HEK293 (cell line): ENCODE measurements at regions not wholly inside any gene's neighbourhood (a gene's known extent, or its start where the extent isn't known, plus 50 kb on each side); places are given as distances from the start of the nearest gene placed in this dataset.

ENCODE experiments used
- CTCF ChIA-PET: fragments of 350-600 bp; formaldehyde crosslinking; extraction: SDS; loops from one replicate; lab custom pipeline; 2021; ENCODE audit warnings: antibody characterized with exemption; lab: Yijun Ruan, JAX
- POLR2A ChIA-PET: fragments of 300-600 bp; formaldehyde crosslinking; extraction: SDS; loops from one replicate; lab custom pipeline; 2020; ENCODE audit warnings: antibody characterized with exemption, inconsistent platforms; lab: Yijun Ruan, JAX
- H3K27ac ChIP-seq: fragments of 200-500 bp; sonication (Bioruptor generic); 2 replicates; pipeline ENCODE4 v1.5.1; 2014; ENCODE audit warnings: low read depth, low read length, control low read depth, inconsistent platforms; ENCODE audit errors: extremely low read depth
- H3K36me3 ChIP-seq, 2 experiments: fragments of 200-500 bp in 1 of 2; sonication (Bioruptor generic) in 1 of 2; 1 replicate in 1 of 2; 2 replicates in 1 of 2; pipeline ENCODE4 v1.5.1; 2014 to 2017; ENCODE audit warnings: inconsistent platforms in 2 of 2, low read length in 2 of 2; ENCODE audit not compliant: control insufficient read depth in 2 of 2, insufficient read depth in 1 of 2
- H3K4me1 ChIP-seq: fragments of 200-500 bp; sonication (Bioruptor generic); 2 replicates; pipeline ENCODE4 v1.5.1; 2014; ENCODE audit warnings: mild to moderate bottlenecking, low read length, inconsistent platforms; ENCODE audit not compliant: control insufficient read depth, insufficient read depth
- H3K4me3 ChIP-seq: 2 replicates; pipeline ENCODE4 v1.5.1; 2011; ENCODE audit warnings: low read depth, mild to moderate bottlenecking, control low read depth, low read length, moderate library complexity
- H3K9me3 ChIP-seq: fragments of 200-500 bp; sonication (Bioruptor generic); 2 replicates; pipeline ENCODE4 v1.5.1; 2014; ENCODE audit warnings: low read depth, low read length, inconsistent platforms; ENCODE audit not compliant: control insufficient read depth, insufficient read depth
- GLI2 ChIP-seq: fragments of 450-650 bp; formaldehyde crosslinking; IDR thresholded peaks from 2 replicates; pipeline ENCODE4; 2017; ENCODE audit warnings: missing biosample characterization, missing genetic modification characterization, low read depth, borderline replicate concordance
- HOXC10 ChIP-seq: sonication (generic); formaldehyde crosslinking; IDR thresholded peaks from 2 replicates; pipeline ENCODE4 v1.8.1; 2023; ENCODE audit warnings: mild to moderate bottlenecking, missing genetic modification reagents
- KLF1 ChIP-seq: fragments of 450-650 bp; formaldehyde crosslinking; IDR thresholded peaks from 2 replicates; pipeline ENCODE4 v1.5.1; 2016; ENCODE audit warnings: missing biosample characterization, missing genetic modification characterization
- MYNN ChIP-seq: fragments of 450-650 bp; formaldehyde crosslinking; IDR thresholded peaks from 2 replicates; pipeline ENCODE4 v1.5.1; 2016; ENCODE audit warnings: missing biosample characterization, missing genetic modification characterization, borderline replicate concordance
- OVOL3 ChIP-seq: fragments of 450-650 bp; formaldehyde crosslinking; IDR thresholded peaks from 2 replicates; pipeline ENCODE4 v1.5.1; 2016; ENCODE audit warnings: missing biosample characterization, missing genetic modification characterization
- YY2 ChIP-seq: fragments of 450-650 bp; formaldehyde crosslinking; IDR thresholded peaks from 2 replicates; pipeline ENCODE4 v1.5.1; 2016; ENCODE audit warnings: missing biosample characterization, missing genetic modification characterization
- ZBTB17 ChIP-seq: fragments of 450-650 bp; formaldehyde crosslinking; IDR thresholded peaks from 2 replicates; pipeline ENCODE4 v1.5.1; 2016; ENCODE audit warnings: missing biosample characterization, missing genetic modification characterization
- ZIC2 ChIP-seq: fragments of 450-650 bp; formaldehyde crosslinking; IDR thresholded peaks from 2 replicates; pipeline ENCODE4 v1.5.1; 2016; ENCODE audit warnings: missing biosample characterization, missing genetic modification characterization
- ZNF184 ChIP-seq: fragments of 450-650 bp; IDR thresholded peaks from 2 replicates; pipeline ENCODE4 v1.5.1; 2018; ENCODE audit warnings: missing biosample characterization, mild to moderate bottlenecking, missing genetic modification characterization
- ZNF248 ChIP-seq: fragments of 450-650 bp; formaldehyde crosslinking; IDR thresholded peaks from 2 replicates; pipeline ENCODE4 v1.5.1; 2017; ENCODE audit warnings: missing biosample characterization, missing genetic modification characterization
- ZNF560 ChIP-seq: fragments of 450-650 bp; formaldehyde crosslinking; IDR thresholded peaks from 2 replicates; pipeline ENCODE4 v1.5.1; 2017; ENCODE audit warnings: missing biosample characterization, missing genetic modification characterization, borderline replicate concordance
- ZNF561 ChIP-seq: fragments of 450-650 bp; IDR thresholded peaks from 2 replicates; pipeline ENCODE4 v1.5.1; 2018; ENCODE audit warnings: missing biosample characterization, missing genetic modification characterization, borderline replicate concordance
- ZNF571 ChIP-seq: fragments of 450-650 bp; formaldehyde crosslinking; IDR thresholded peaks from 2 replicates; pipeline ENCODE4 v1.5.0; 2017; ENCODE audit warnings: missing biosample characterization, missing genetic modification characterization
- ZNF629 ChIP-seq: fragments of 450-650 bp; formaldehyde crosslinking; IDR thresholded peaks from 2 replicates; pipeline ENCODE4 v1.5.1; 2017; ENCODE audit warnings: missing biosample characterization, missing genetic modification characterization
- ZNF664 ChIP-seq: fragments of 450-650 bp; formaldehyde crosslinking; IDR thresholded peaks from 2 replicates; pipeline ENCODE4 v1.5.1; 2016; ENCODE audit warnings: missing biosample characterization, missing genetic modification characterization
- ZNF747 ChIP-seq: fragments of 450-650 bp; formaldehyde crosslinking; IDR thresholded peaks from 2 replicates; pipeline ENCODE4 v1.5.1; 2016; ENCODE audit warnings: missing biosample characterization, missing genetic modification characterization
- ZNF843 ChIP-seq: fragments of 450-650 bp; formaldehyde crosslinking; IDR thresholded peaks from 2 replicates; pipeline ENCODE4 v1.5.1; 2016; ENCODE audit warnings: missing biosample characterization, missing genetic modification characterization
- TF ChIP-seq, protein P1 (sequence below): fragments of 450-650 bp; formaldehyde crosslinking; IDR thresholded peaks from 2 replicates; pipeline ENCODE4 v1.5.1; 2016; ENCODE audit warnings: missing biosample characterization, missing genetic modification characterization
- TF ChIP-seq, protein P2 (sequence below): fragments of 450-650 bp; formaldehyde crosslinking; IDR thresholded peaks from 2 replicates; pipeline ENCODE4 v1.5.1; 2016; ENCODE audit warnings: missing biosample characterization, missing genetic modification characterization
- TF ChIP-seq, protein P3 (sequence below): fragments of 450-650 bp; formaldehyde crosslinking; IDR thresholded peaks from 2 replicates; pipeline ENCODE4 v1.5.1; 2016; ENCODE audit warnings: missing biosample characterization, missing genetic modification characterization

DNA sequence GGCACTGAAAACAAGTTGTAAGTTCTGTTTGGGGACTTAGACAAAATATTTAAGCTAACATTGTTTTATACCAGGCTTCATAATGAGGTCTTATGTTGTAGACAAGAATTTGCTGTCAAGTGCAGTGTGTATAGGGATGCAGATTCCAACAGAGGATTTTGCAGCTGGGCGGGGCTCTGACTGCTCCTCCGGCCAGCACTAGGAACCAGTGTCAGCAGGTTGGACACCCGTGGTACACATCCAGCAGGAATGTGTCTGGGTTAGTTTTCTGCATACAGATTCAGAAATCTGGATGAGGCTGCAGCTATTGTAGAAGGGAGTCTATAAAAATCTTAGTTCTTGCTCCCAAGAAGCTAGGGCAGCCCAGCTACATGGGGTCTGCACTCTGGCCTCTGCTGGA, 194.3 kb upstream of the RBM19 start:
- H3K4me3 ChIP-seq: no peak overlapping the region
- CTCF ChIA-PET: interaction anchor here (1.2 to 2.5 kb wide), 2 partner anchors 16 to 316 kb away, joined by 3 to 13 read pairs; no protein-coding TSS in a partner anchor
- TF ChIP-seq ZNF747 (tag by site-specific recombination) (no peak), MYNN (tag by site-specific recombination) (no peak), ZNF664 (no peak), ZNF571 (tag by site-specific recombination) (no peak), HOXC10 (CRISPR knock-in tag) (no peak), ZBTB17 (tag by site-specific recombination) (no peak), ZNF248 (no peak), GLI2 (tag by site-specific recombination) (no peak), ZNF629 (no peak), ZNF843 (tag by site-specific recombination) (no peak), OVOL3 (no peak)
- TF ChIP-seq, protein P1, sequence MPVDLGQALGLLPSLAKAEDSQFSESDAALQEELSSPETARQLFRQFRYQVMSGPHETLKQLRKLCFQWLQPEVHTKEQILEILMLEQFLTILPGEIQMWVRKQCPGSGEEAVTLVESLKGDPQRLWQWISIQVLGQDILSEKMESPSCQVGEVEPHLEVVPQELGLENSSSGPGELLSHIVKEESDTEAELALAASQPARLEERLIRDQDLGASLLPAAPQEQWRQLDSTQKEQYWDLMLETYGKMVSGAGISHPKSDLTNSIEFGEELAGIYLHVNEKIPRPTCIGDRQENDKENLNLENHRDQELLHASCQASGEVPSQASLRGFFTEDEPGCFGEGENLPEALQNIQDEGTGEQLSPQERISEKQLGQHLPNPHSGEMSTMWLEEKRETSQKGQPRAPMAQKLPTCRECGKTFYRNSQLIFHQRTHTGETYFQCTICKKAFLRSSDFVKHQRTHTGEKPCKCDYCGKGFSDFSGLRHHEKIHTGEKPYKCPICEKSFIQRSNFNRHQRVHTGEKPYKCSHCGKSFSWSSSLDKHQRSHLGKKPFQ (tag by site-specific recombination): no peak
- TF ChIP-seq, all 188 proteins: peak for 0

GRCh38 chr12:114152890-114153289, 186.8 kb upstream of the RBM19 start:
- Histone ChIP-seq H3K27ac (no peak overlapping the region), H3K4me3 (no peak overlapping the region), H3K9me3 (no peaks in the 10 kb centered on the region), H3K4me1 (no peaks in the 10 kb centered on the region), H3K36me3 (no peaks in the 10 kb centered on the region)
- CTCF ChIA-PET: interaction anchor here (0.8 to 2.3 kb wide), 2 partner anchors 13 to 19 kb away, joined by 4 to 11 read pairs; no protein-coding TSS in a partner anchor
- POLR2A ChIA-PET: no interaction called here
- TF ChIP-seq ZNF561 (no peak), YY2 (tag by site-specific recombination) (no peak), KLF1 (tag by site-specific recombination) (no peak)

More for the DNA sequence above, 194.3 kb upstream of the RBM19 start:
- Histone ChIP-seq H3K9me3 (no peaks in the 10 kb centered on the region), H3K4me1 (no peaks in the 10 kb centered on the region), H3K36me3 (no peaks in the 10 kb centered on the region), H3K27ac (no peak overlapping the region)
- POLR2A ChIA-PET: no interaction called here

- no peaks in the 10 kb centered on the region for H3K4me1 ChIP-seq
- ChIA-PET CTCF (no interaction called here), POLR2A (no interaction called here)
- TF ChIP-seq, protein P2, sequence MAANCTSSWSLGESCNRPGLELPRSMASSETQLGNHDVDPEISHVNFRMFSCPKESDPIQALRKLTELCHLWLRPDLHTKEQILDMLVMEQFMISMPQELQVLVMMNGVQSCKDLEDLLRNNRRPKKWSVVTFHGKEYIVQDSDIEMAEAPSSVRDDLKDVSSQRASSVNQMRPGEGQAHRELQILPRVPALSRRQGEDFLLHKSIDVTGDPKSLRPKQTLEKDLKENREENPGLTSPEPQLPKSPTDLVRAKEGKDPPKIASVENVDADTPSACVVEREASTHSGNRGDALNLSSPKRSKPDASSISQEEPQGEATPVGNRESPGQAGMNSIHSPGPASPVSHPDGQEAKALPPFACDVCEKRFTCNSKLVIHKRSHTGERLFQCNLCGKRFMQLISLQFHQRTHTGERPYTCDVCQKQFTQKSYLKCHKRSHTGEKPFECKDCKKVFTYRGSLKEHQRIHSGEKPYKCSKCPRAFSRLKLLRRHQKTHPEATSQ (tag by site-specific recombination): no peak
- no peak for TF ChIP-seq ZIC2 (tag by site-specific recombination)
- TF ChIP-seq, protein P3, sequence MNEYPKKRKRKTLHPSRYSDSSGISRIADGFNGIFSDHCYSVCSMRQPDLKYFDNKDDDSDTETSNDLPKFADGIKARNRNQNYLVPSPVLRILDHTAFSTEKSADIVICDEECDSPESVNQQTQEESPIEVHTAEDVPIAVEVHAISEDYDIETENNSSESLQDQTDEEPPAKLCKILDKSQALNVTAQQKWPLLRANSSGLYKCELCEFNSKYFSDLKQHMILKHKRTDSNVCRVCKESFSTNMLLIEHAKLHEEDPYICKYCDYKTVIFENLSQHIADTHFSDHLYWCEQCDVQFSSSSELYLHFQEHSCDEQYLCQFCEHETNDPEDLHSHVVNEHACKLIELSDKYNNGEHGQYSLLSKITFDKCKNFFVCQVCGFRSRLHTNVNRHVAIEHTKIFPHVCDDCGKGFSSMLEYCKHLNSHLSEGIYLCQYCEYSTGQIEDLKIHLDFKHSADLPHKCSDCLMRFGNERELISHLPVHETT (tag by site-specific recombination): no peak
- TF ChIP-seq ZNF560 (tag by site-specific recombination): no peak
- TF ChIP-seq ZNF184 (tag by site-specific recombination): no peak
- H3K36me3 ChIP-seq: no peaks in the 10 kb centered on the region
- H3K9me3 ChIP-seq: no peaks in the 10 kb centered on the region
- no peak overlapping the region for H3K27ac ChIP-seq
- H3K4me3 ChIP-seq: no peak overlapping the region
Observed at GRCh38 chr12:114152066-114152465, 185.9 kb upstream of the RBM19 start.
